ENCODE measurements at regions not wholly inside any gene's neighbourhood (a gene's known extent, or its start where the extent isn't known, plus 50 kb on each side); places are given as distances from the start of the nearest gene placed in this dataset.

GRCh38 chr7:130880668-130881067 lies 146.7 kb upstream of the KLF14 start:
- peak; percentile 22 for DNase-seq

GRCh38 chr7:130881091-130881798 lies 147.2 kb upstream of the KLF14 start:
- DNase-seq = no peak

- DNase-seq = no peak
Observed at GRCh38 chr7:130881799-130882141, 147.8 kb upstream of the KLF14 start.

- DNase-seq = no peak
Observed at GRCh38 chr7:130882396-130882795, 148.4 kb upstream of the KLF14 start.

GRCh38 chr7:130883928-130884327 lies 149.9 kb upstream of the KLF14 start:
- DNase-seq = no peak

- no peak for DNase-seq
Observed at GRCh38 chr7:130884437-130885417, 150.7 kb upstream of the KLF14 start.

- DNase-seq = no peak
Observed at GRCh38 chr7:130886438-130887135, 152.6 kb upstream of the KLF14 start.

GRCh38 chr7:130887182-130887956 lies 153.4 kb upstream of the KLF14 start:
- DNase-seq = no peak

GRCh38 chr7:130887957-130888371 lies 154.0 kb upstream of the KLF14 start:
- DNase-seq = no peak

- DNase-seq = no peak
Observed at GRCh38 chr7:130888468-130888867, 154.5 kb upstream of the KLF14 start.

GRCh38 chr7:130890176-130891020 lies 156.4 kb upstream of the KLF14 start:
- no peak for DNase-seq

- DNase-seq = no peak
Observed at GRCh38 chr7:130891254-130892094, 157.5 kb upstream of the KLF14 start.

GRCh38 chr7:130893441-130893894 lies 159.5 kb upstream of the KLF14 start:
- no peak for DNase-seq

GRCh38 chr7:130894146-130894908 lies 160.3 kb upstream of the KLF14 start:
- no peak for DNase-seq

- DNase-seq = no peak
Observed at GRCh38 chr7:130894909-130895750, 161.1 kb upstream of the KLF14 start.

- DNase-seq = peak; percentile 72
Observed at GRCh38 chr7:130896051-130896881, 162.3 kb upstream of the KLF14 start.

- peak; percentile 90 for DNase-seq
Observed at GRCh38 chr7:130896898-130897514, 163.0 kb upstream of the KLF14 start.

Data from hematopoietic multipotent progenitor cell treated with erythropoietin and hydrocortisone succinate and interleukin-3 and kit ligand, for 4 days (in vitro differentiated cells).